Vagina (tissue), 2 donors: ENCODE measurements at regions not wholly inside any gene's neighbourhood (a gene's known extent, or its start where the extent isn't known, plus 50 kb on each side); places are given as distances from the start of the nearest gene placed in this dataset.

Experiments
- CTCF ChIP-seq, 3 experiments: fragments of 450-650 bp in 2 of 3; fragments of 200-600 bp in 1 of 3; sonication (generic) in 1 of 3; IDR thresholded peaks; one replicate each; pipeline ENCODE4 v1.5.1; 2017 to 2019; ENCODE audit warnings: antibody characterized with exemption in 3 of 3, mild to moderate bottlenecking in 2 of 3, moderate library complexity in 2 of 3
- POLR2A ChIP-seq, 2 donors: fragments of 450-650 bp; IDR thresholded peaks; one replicate each; pipeline ENCODE4 v1.6.1; 2017; ENCODE audit warnings: antibody characterized with exemption in 2 of 2, mild to moderate bottlenecking in 2 of 2, moderate library complexity in 2 of 2

DNA sequence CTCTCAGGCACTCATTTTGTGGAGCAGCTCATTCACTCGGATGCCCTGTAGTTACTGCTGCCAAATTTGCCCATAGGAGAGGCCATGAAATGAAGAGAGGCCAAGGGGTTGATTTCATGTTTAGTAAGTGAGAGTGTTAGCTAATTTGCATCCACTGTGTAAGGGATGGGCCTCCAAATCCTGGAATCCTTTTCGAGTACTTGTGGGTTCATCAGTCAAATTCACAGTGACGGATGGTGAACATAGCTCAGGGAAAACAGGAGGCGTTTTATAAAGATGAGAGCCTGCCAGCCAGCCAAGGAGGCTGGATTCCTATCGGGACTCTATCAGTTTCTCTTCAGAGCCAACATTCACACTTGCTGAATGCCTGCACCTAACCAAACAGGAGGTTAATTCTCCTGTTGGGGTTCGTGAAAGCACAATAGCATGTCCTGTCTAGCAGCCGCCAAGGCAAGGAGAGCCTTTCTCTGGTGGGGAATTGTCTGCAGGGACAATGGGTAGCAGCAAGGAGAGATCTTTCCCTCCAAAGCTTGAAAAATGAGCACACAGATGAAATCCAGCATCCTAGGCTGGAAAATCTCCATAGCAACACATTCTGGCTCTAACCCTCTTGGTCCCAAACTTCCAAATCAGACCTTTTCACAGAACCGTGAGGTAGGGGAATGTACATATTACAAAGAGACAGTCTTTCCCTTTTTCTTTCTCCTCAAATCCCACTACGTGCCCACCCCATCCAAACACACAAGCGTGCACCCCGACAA, 231.4 kb upstream of the ECI2 start:
- TF ChIP-seq CTCF (IDR thresholded peaks at IDR 0.05) (no peak), POLR2A (IDR thresholded peaks at IDR 0.05) (no peak)
